ENCODE measurements at regions not wholly inside any gene's neighbourhood (a gene's known extent, or its start where the extent isn't known, plus 50 kb on each side); places are given as distances from the start of the nearest gene placed in this dataset.

DNA sequence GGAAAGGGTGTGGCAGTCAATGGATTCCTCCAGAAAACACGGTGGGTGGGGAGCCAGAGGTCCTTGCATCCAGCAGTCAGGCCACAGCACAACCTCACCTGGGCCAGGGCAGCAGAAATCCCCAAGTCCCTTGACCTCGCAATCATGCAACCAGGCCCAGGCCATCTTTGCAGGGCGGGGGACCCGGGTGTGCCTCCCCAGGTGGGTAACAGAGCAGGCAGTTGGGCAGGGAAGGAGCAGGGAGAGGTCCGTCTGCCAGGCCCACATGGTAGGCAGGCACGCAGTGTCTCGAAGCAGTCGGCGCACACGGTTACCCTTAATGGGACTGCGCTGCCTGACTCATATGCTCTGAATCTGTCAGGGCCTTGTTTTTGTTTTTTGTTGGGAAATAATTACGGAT is 153.0 kb downstream of the RBFOX3 start:
- CTCF ChIA-PET, result no interaction called here
- H3K4me1 Mint-ChIP-seq (ENCODE audit: low read depth, unreplicated experiment), result no peaks in the 10 kb centered on the region
- no peak for DNase-seq
- H3K27ac Mint-ChIP-seq (ENCODE audit: unreplicated experiment), result no peak overlapping the region
- Histone ChIP-seq H3K36me3 (ENCODE audit: control insufficient read depth, insufficient read depth, low read length) (no peaks in the 10 kb centered on the region), H3K4me3 (ENCODE audit: low read depth, low read length) (no peak overlapping the region), H3K4me1 (no peaks in the 10 kb centered on the region), H3K9me3 (no peaks in the 10 kb centered on the region), H3K27me3 (replicated peaks; ENCODE audit: control insufficient read depth, insufficient read depth, low read length) (no peaks in the 10 kb centered on the region)
- peaks cover 31% of the 10 kb centered on the region for H3K27me3 Mint-ChIP-seq (ENCODE audit: insufficient read depth, unreplicated experiment)
- BruUV-seq (replicated peaks), result no TSS peak
- intact Hi-C loops (cut with micrococcal nuclease; ENCODE audit: unreplicated experiment), result no loop called here
- no peaks in the 10 kb centered on the region for H3K9me3 Mint-ChIP-seq (ENCODE audit: unreplicated experiment)
- no peak overlapping the region for H3K4me3 Mint-ChIP-seq (ENCODE audit: unreplicated experiment)
- no peak for TF ChIP-seq CTCF (IDR thresholded peaks at IDR 0.05; ENCODE audit: insufficient read depth in 1 of 2, low read depth in 1 of 2, low read length in 1 of 2, severe bottlenecking in 1 of 2, unreplicated experiment in 1 of 2)
- H3K36me3 Mint-ChIP-seq (ENCODE audit: insufficient read depth, unreplicated experiment), result no peaks in the 10 kb centered on the region
- POLR2A ChIA-PET, result no interaction called here

GRCh38 chr17:79457376-79457775 is 153.5 kb downstream of the RBFOX3 start:
- Mint-ChIP-seq H3K4me3 (ENCODE audit: unreplicated experiment) (no peak overlapping the region), H3K4me1 (ENCODE audit: low read depth, unreplicated experiment) (no peaks in the 10 kb centered on the region), H3K27me3 (ENCODE audit: insufficient read depth, unreplicated experiment) (peaks cover 34% of the 10 kb centered on the region), H3K27ac (ENCODE audit: unreplicated experiment) (no peak overlapping the region), H3K36me3 (ENCODE audit: insufficient read depth, unreplicated experiment) (no peaks in the 10 kb centered on the region), H3K9me3 (ENCODE audit: unreplicated experiment) (no peaks in the 10 kb centered on the region)
- ChIA-PET CTCF (no interaction called here), POLR2A (no interaction called here)
- Histone ChIP-seq H3K27me3 (replicated peaks; ENCODE audit: control insufficient read depth, insufficient read depth, low read length) (no peaks in the 10 kb centered on the region), H3K36me3 (ENCODE audit: control insufficient read depth, insufficient read depth, low read length) (no peaks in the 10 kb centered on the region), H3K4me3 (ENCODE audit: low read depth, low read length) (no peak overlapping the region), H3K9me3 (no peaks in the 10 kb centered on the region), H3K4me1 (no peaks in the 10 kb centered on the region)
- no peak for TF ChIP-seq CTCF (IDR thresholded peaks at IDR 0.05; ENCODE audit: insufficient read depth in 1 of 2, low read depth in 1 of 2, low read length in 1 of 2, severe bottlenecking in 1 of 2, unreplicated experiment in 1 of 2)
- DNase-seq, result no peak
- BruUV-seq (replicated peaks), result no TSS peak
- intact Hi-C loops (cut with micrococcal nuclease; ENCODE audit: unreplicated experiment), result no loop called here

- Histone ChIP-seq H3K27me3 (replicated peaks; ENCODE audit: control insufficient read depth, insufficient read depth, low read length) (no peaks in the 10 kb centered on the region), H3K36me3 (ENCODE audit: control insufficient read depth, insufficient read depth, low read length) (no peaks in the 10 kb centered on the region), H3K9me3 (no peaks in the 10 kb centered on the region), H3K4me1 (no peaks in the 10 kb centered on the region), H3K4me3 (ENCODE audit: low read depth, low read length) (no peak overlapping the region)
- no peak for TF ChIP-seq CTCF (IDR thresholded peaks at IDR 0.05; ENCODE audit: insufficient read depth in 1 of 2, low read depth in 1 of 2, low read length in 1 of 2, severe bottlenecking in 1 of 2, unreplicated experiment in 1 of 2)
- Mint-ChIP-seq H3K36me3 (ENCODE audit: insufficient read depth, unreplicated experiment) (no peaks in the 10 kb centered on the region), H3K4me3 (ENCODE audit: unreplicated experiment) (no peak overlapping the region), H3K4me1 (ENCODE audit: low read depth, unreplicated experiment) (no peaks in the 10 kb centered on the region), H3K9me3 (ENCODE audit: unreplicated experiment) (no peaks in the 10 kb centered on the region), H3K27ac (ENCODE audit: unreplicated experiment) (no peak overlapping the region), H3K27me3 (ENCODE audit: insufficient read depth, unreplicated experiment) (peaks cover 36% of the 10 kb centered on the region)
- no TSS peak for BruUV-seq (replicated peaks)
- POLR2A ChIA-PET, result no interaction called here
- intact Hi-C loops (cut with micrococcal nuclease; ENCODE audit: unreplicated experiment), result no loop called here
- DNase-seq, result no peak
- CTCF ChIA-PET, result interaction anchor here (0.5 kb wide), 1 partner anchor 55 kb away, joined by 6 read pairs; no protein-coding TSS in a partner anchor
These were observed 155.2 kb downstream of the RBFOX3 start for GRCh38 chr17:79455636-79456035.

All from Caco-2 (cell line).